ENCODE measurements at regions not wholly inside any gene's neighbourhood (a gene's known extent, or its start where the extent isn't known, plus 50 kb on each side); places are given as distances from the start of the nearest gene placed in this dataset.
A peak's percentile ranks its signal among the peaks of the same experiment; 100 is the strongest.

GRCh38 chr2:181839811-181840210 lies 51.7 kb upstream of the ITPRID2 start:
- H3K27me3 ChIP-seq: no peaks in the 10 kb centered on the region
- TF ChIP-seq CTCF (IDR thresholded peaks at IDR 0.05) (no peak), POLR2A (IDR thresholded peaks at IDR 0.05) (no peak), POLR2AphosphoS5 (IDR thresholded peaks at IDR 0.05) (no peak), EP300 (IDR thresholded peaks at IDR 0.05) (no peak)
- no peak overlapping the region for H3K4me3 ChIP-seq
- no peaks in the 10 kb centered on the region for H3K9me3 ChIP-seq
- DNase-seq: no peak
- H3K27ac ChIP-seq: no peak overlapping the region
- H3K36me3 ChIP-seq: no peaks in the 10 kb centered on the region
- peaks cover 0 to 12% (median 2%) of the 10 kb centered on the region in 4 donors for H3K4me1 ChIP-seq
- intact Hi-C loops (cut with DNase I; ENCODE audit: low total_unique reads): no loop called here
- 71 to 88% (median 79%) methylated on average over 1 of the region's 1 CpG for WGBS, 5 donors

GRCh38 chr2:181841079-181841478 lies 50.5 kb upstream of the ITPRID2 start:
- TF ChIP-seq EP300 (IDR thresholded peaks at IDR 0.05) (no peak), CTCF (IDR thresholded peaks at IDR 0.05) (no peak), POLR2AphosphoS5 (IDR thresholded peaks at IDR 0.05) (no peak), POLR2A (IDR thresholded peaks at IDR 0.05) (no peak)
- intact Hi-C loops (cut with DNase I; ENCODE audit: low total_unique reads): no loop called here
- no peak for DNase-seq
- H3K27ac ChIP-seq: peak overlapping the region in 1 of 5 donors; percentile 17
- WGBS, 5 donors: 47 to 70% (median 62%) methylated on average over 2 of the region's 2 CpGs
- peaks cover 0 to 12% (median 2%) of the 10 kb centered on the region in 4 donors for H3K4me1 ChIP-seq
- H3K36me3 ChIP-seq: no peaks in the 10 kb centered on the region
- no peaks in the 10 kb centered on the region for H3K27me3 ChIP-seq
- H3K4me3 ChIP-seq: no peak overlapping the region
- no peaks in the 10 kb centered on the region for H3K9me3 ChIP-seq

Small RNAs in the stretch of these regions (small RNA-seq; reads per million reads assigned to genes)
- gene RNU6ATAC19P: 0 reads per million in 4 donors

All from stomach (tissue), 8 donors.